Ectodermal cell (in vitro differentiated cells): ENCODE measurements at regions not wholly inside any gene's neighbourhood (a gene's known extent, or its start where the extent isn't known, plus 50 kb on each side); places are given as distances from the start of the nearest gene placed in this dataset.

Source experiments
- H3K27ac ChIP-seq: 2 replicates; pipeline ENCODE4 v1.7.0; 2013; ENCODE audit warnings: mild to moderate bottlenecking, low read depth, low read length; ENCODE audit not compliant: insufficient read depth, poor library complexity, severe bottlenecking
- H3K27me3 ChIP-seq: 2 replicates; pipeline ENCODE4 v1.7.0; 2013; ENCODE audit warnings: mild to moderate bottlenecking, low read length; ENCODE audit not compliant: insufficient read depth, control insufficient read depth, poor library complexity, severe bottlenecking
- H3K36me3 ChIP-seq: one replicate; pipeline ENCODE4 v1.7.0; 2013; ENCODE audit warnings: low read length; ENCODE audit not compliant: control insufficient read depth, insufficient read depth
- H3K4me1 ChIP-seq: one replicate; pipeline ENCODE4 v1.7.0; 2013; ENCODE audit warnings: low read length; ENCODE audit not compliant: control insufficient read depth, insufficient read depth
- H3K4me3 ChIP-seq: 2 replicates; pipeline ENCODE4 v1.7.0; 2013; ENCODE audit warnings: low read depth, low read length, control low read depth; ENCODE audit not compliant: insufficient read depth
- H3K9me3 ChIP-seq: 2 replicates; pipeline ENCODE4 v1.7.0; 2013; ENCODE audit warnings: mild to moderate bottlenecking, low read length, moderate library complexity; ENCODE audit not compliant: control insufficient read depth
- WGBS, 2 experiments: methylation state at CpG; one replicate each; pipeline ENCODE4 v1.1.7; 2013; ENCODE audit warnings: missing lambda C conversion rate in 2 of 2; 5-methylcytosine and 5-hydroxymethylcytosine counted together

- H3K9me3 ChIP-seq = no peaks in the 10 kb centered on the region
- no peak overlapping the region for H3K27ac ChIP-seq
- 96 to 97% methylated on average over 3 of the region's 4 CpGs for WGBS, 2 experiments
These were observed 289.9 kb upstream of the CAND1 start for GRCh38 chr12:66979251-66979650.

DNA sequence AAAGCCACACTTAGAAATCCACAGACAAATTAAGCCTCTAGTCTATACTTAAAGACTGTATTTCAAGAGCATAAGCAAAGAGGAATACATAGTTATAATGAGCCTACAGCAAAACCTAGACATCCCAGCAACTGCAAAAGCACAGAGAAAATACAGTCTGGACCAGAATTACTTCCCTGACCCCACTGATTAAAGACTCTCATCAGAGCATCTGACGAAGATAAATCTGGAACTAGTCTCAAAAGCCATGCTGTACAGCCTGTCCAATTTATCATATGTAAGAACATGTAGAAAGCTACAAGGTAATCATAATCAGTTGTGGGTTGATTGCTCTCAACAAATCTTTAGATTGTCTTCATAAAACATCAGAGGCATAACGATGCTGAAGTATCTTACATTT, 285.1 kb upstream of the CAND1 start:
- WGBS, 2 experiments = 94 to 97% methylated on average over 2 of the region's 2 CpGs
- H3K27me3 ChIP-seq = no peaks in the 10 kb centered on the region
- no peak overlapping the region for H3K27ac ChIP-seq

More at GRCh38 chr12:66979251-66979650, 289.9 kb upstream of the CAND1 start:
- no peaks in the 10 kb centered on the region for H3K36me3 ChIP-seq
- no peaks in the 10 kb centered on the region for H3K27me3 ChIP-seq
- H3K4me1 ChIP-seq = no peaks in the 10 kb centered on the region
- H3K4me3 ChIP-seq = no peak overlapping the region

GRCh38 chr12:66984962-66985361, 284.2 kb upstream of the CAND1 start:
- WGBS, 2 experiments = 96 to 100% methylated on average over 2 to 3 of the region's 3 CpGs
- Histone ChIP-seq H3K27ac (no peak overlapping the region), H3K4me1 (no peaks in the 10 kb centered on the region), H3K27me3 (no peaks in the 10 kb centered on the region), H3K4me3 (no peak overlapping the region), H3K36me3 (no peaks in the 10 kb centered on the region), H3K9me3 (no peaks in the 10 kb centered on the region)

More for the DNA sequence above, 285.1 kb upstream of the CAND1 start:
- no peaks in the 10 kb centered on the region for H3K36me3 ChIP-seq
- no peak overlapping the region for H3K4me3 ChIP-seq
- H3K9me3 ChIP-seq = no peaks in the 10 kb centered on the region
- no peaks in the 10 kb centered on the region for H3K4me1 ChIP-seq

DNA sequence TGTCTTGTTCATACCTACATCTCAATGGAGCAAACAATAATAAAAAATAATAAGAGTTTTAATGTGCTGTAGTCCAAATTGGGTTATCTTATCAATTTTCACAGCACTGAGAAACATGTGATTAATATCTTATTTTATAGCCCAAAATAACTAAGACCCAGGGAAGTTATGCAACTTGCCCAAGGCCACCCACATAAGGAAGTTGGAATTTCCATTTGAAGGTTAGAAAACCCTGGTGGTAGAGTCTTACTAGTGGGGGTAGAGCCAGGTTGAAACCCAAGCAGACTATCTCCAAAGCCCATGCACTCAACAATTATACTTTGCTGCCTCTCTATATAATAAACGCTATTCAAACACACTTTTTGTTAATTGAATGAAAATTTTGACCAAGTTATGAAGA, 270.0 kb upstream of the CAND1 start:
- Histone ChIP-seq H3K27ac (no peak overlapping the region), H3K36me3 (no peaks in the 10 kb centered on the region), H3K4me3 (no peak overlapping the region), H3K9me3 (no peaks in the 10 kb centered on the region), H3K4me1 (no peaks in the 10 kb centered on the region), H3K27me3 (no peaks in the 10 kb centered on the region)
- whole genome bisulfite sequencing, 2 experiments = 100% methylated on average over 1 of the region's 1 CpG; no CpG with 5 or more reads in 1 of the 2 experiments

- Histone ChIP-seq H3K9me3 (no peaks in the 10 kb centered on the region), H3K27me3 (no peaks in the 10 kb centered on the region), H3K27ac (no peak overlapping the region), H3K36me3 (no peaks in the 10 kb centered on the region), H3K4me1 (no peaks in the 10 kb centered on the region), H3K4me3 (no peak overlapping the region)
- WGBS, 2 experiments = 86 to 98% methylated on average over 2 of the region's 2 CpGs
These were observed 267.9 kb upstream of the CAND1 start for GRCh38 chr12:67001251-67001650.

DNA sequence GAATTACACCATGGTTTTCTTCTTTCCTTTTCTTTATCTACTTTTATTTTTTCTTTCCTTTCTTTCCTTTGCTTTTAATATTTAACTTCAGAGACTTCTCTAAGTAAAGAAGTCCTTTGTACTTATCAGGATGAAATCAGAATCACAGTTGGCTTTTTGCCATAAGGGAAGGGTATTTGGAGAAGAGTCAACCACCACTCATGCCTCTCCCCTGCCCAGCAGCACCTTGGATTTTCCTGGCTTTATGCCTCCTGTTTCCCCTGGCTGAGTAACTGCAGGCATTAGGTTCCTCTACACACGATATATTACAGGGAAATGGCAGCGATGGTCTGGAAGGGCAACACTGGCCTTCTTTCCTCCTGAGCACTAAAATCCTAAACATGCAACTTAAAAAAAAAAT, 266.4 kb upstream of the CAND1 start:
- Histone ChIP-seq H3K36me3 (no peaks in the 10 kb centered on the region), H3K9me3 (no peaks in the 10 kb centered on the region), H3K27me3 (no peaks in the 10 kb centered on the region), H3K27ac (no peak overlapping the region), H3K4me1 (no peaks in the 10 kb centered on the region), H3K4me3 (no peak overlapping the region)
- WGBS, 2 experiments = 88 to 98% methylated on average over 2 of the region's 2 CpGs

- Histone ChIP-seq H3K27me3 (no peaks in the 10 kb centered on the region), H3K27ac (no peak overlapping the region), H3K9me3 (no peaks in the 10 kb centered on the region), H3K36me3 (no peaks in the 10 kb centered on the region), H3K4me3 (no peak overlapping the region), H3K4me1 (no peaks in the 10 kb centered on the region)
- WGBS, 2 experiments = 71 to 79% methylated on average over 2 of the region's 2 CpGs
These were observed 262.5 kb upstream of the CAND1 start for GRCh38 chr12:67006610-67007009.

GRCh38 chr12:67014642-67015041, 254.5 kb upstream of the CAND1 start:
- Histone ChIP-seq H3K4me3 (no peak overlapping the region), H3K36me3 (no peaks in the 10 kb centered on the region), H3K9me3 (no peaks in the 10 kb centered on the region), H3K27ac (no peak overlapping the region), H3K27me3 (no peaks in the 10 kb centered on the region), H3K4me1 (peaks cover 16% of the 10 kb centered on the region)
- no CpG with 5 or more reads among the region's 1 CpG for WGBS, 2 experiments

GRCh38 chr12:67018105-67018504, 251.1 kb upstream of the CAND1 start:
- H3K27ac ChIP-seq = no peak overlapping the region
- no peaks in the 10 kb centered on the region for H3K36me3 ChIP-seq
- H3K4me1 ChIP-seq = peaks cover 16% of the 10 kb centered on the region
- WGBS, 2 experiments = 92 to 93% methylated on average over 5 of the region's 5 CpGs
- H3K9me3 ChIP-seq = no peaks in the 10 kb centered on the region
- H3K27me3 ChIP-seq = no peaks in the 10 kb centered on the region
- no peak overlapping the region for H3K4me3 ChIP-seq

GRCh38 chr12:67019070-67019469, 250.1 kb upstream of the CAND1 start:
- 69 to 72% methylated on average over 10 of the region's 10 CpGs for WGBS, 2 experiments
- no peaks in the 10 kb centered on the region for H3K27me3 ChIP-seq
- H3K9me3 ChIP-seq = no peaks in the 10 kb centered on the region
- peaks cover 16% of the 10 kb centered on the region for H3K4me1 ChIP-seq
- H3K36me3 ChIP-seq = no peaks in the 10 kb centered on the region
- H3K27ac ChIP-seq = no peak overlapping the region
- H3K4me3 ChIP-seq = no peak overlapping the region

DNA sequence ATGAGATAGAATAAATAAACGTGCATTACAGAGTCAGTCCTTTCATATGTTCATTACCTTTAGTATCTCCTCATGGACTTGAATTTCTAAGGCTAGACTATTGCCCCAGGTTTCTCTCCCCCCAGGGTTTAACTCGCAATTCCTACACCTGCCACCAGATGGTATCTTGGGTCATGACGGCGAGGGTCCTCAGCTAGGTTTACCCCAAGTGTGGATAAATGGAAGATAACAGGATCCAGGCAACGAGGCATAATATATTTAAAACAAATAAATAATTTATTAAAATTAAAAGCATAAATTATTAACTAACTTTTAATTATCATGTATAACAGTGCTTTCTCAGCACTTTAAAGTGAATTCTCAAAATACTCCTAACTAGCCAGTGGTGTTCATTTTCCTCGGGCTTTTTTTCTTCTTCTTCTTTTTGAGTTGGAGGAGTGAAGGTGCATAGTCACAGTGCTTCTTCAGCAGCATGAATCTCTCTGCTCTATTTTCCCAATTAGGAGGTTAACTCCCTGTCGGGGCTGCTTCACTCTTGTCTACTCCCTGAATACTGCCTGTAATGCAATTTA, 243.5 kb upstream of the CAND1 start:
- 0 to 29% methylated on average over 1 to 6 of the region's 7 CpGs for WGBS, 2 experiments

More for the DNA sequence above, 243.5 kb upstream of the CAND1 start:
- Histone ChIP-seq H3K4me3 (no peak overlapping the region), H3K4me1 (peaks cover 17% of the 10 kb centered on the region), H3K27ac (no peak overlapping the region), H3K9me3 (no peaks in the 10 kb centered on the region), H3K27me3 (no peaks in the 10 kb centered on the region), H3K36me3 (no peaks in the 10 kb centered on the region)
